HCT116 (cell line): ENCODE measurements at regions not wholly inside any gene's neighbourhood (a gene's known extent, or its start where the extent isn't known, plus 50 kb on each side); places are given as distances from the start of the nearest gene placed in this dataset.

Experiments
- CTCF ChIP-seq, 3 experiments: fragments of 200-600 bp in 1 of 3; sonication (generic) in 1 of 3; IDR thresholded peaks in 2 of 3; conservative IDR thresholded peaks in 1 of 3; 2 replicates each; pipeline ENCODE4 v1.5.1; 2012 to 2017; ENCODE audit warnings: low read depth in 2 of 3, low read length in 2 of 3, antibody characterized with exemption in 1 of 3, borderline replicate concordance in 1 of 3, control low read depth in 1 of 3, mild to moderate bottlenecking in 1 of 3, mixed read lengths in 1 of 3, mixed run types in 1 of 3, moderate library complexity in 1 of 3; ENCODE audit not compliant: insufficient read depth in 1 of 3
- SIN3A ChIP-seq: IDR thresholded peaks from 2 replicates; pipeline ENCODE4 v1.6.1; 2012; ENCODE audit warnings: low read depth

DNA sequence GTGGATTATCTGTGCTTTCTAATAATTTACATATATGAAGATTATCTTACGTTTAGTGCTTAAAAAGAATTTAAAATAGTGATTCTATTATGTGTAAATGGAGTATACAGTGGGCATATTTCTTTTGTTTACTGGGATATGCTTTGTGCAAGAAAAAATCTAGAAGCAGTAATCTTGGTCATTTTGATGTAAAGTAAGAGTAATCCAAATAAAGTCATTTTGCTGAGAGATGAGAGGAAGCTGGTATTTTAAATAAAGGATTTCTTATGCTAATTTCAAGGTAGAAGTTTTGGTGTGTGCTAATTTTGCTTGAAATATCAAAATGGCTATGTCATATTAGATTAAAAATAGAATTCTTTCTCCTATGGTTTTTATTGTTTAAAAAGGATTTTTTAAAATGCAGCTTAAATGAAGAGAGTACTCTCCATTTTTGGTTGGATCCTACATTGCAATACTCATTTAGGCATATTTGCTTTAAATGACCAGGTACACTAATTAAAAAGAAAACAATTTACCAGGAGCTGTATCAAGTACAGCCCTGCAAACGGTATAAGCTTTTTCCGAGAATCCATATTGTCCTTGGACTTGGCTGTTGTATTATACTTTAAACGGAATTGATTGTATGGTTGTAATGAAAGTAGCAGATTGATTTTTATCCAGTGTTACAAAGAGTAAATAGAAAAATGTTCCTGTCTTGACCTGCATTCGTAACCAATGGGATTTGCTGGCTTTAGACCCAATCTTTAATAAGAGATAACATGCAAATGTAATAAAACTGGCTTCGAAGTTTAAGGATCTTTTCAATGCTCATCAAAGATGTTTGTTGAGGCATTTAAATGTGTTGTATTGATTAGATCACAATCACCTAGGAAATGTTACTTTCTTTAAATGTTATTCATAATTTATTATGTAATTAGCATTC, 574.7 kb downstream of the USP25 start:
- no peak for TF ChIP-seq CTCF (IDR thresholded peaks at IDR 0.05 in 2 of 3, conservative IDR thresholded peaks at IDR 0.05 in 1 of 3; ENCODE audit: borderline replicate concordance in 1 of 3, insufficient read depth in 1 of 3, low read depth in 2 of 3, low read length in 2 of 3)
- no peak for TF ChIP-seq SIN3A
